Cerebellar cortex (tissue), 1 donor: ENCODE measurements at regions not wholly inside any gene's neighbourhood (a gene's known extent, or its start where the extent isn't known, plus 50 kb on each side); places are given as distances from the start of the nearest gene placed in this dataset.

ENCODE experiments used
- DNase-seq: peaks from one replicate; pipeline ENCODE4 v3.0.0-alpha.2; 2015; ENCODE audit warnings: low spot score

- DNase-seq = peak; percentile 66
Measured at GRCh38 chr10:44300666-44301649, 83.9 kb downstream of the CXCL12 start.

GRCh38 chr10:44298713-44299112 is 86.2 kb downstream of the CXCL12 start:
- DNase-seq = no peak

- DNase-seq = no peak
Measured at GRCh38 chr10:44297963-44298362, 86.9 kb downstream of the CXCL12 start.

- DNase-seq = no peak
Measured at GRCh38 chr10:44295644-44296241, 89.2 kb downstream of the CXCL12 start.

- DNase-seq = no peak
Measured at GRCh38 chr10:44294726-44295412, 90.0 kb downstream of the CXCL12 start.

- DNase-seq = no peak
Measured at GRCh38 chr10:44293842-44294241, 91.1 kb downstream of the CXCL12 start.

GRCh38 chr10:44293306-44293778 is 91.6 kb downstream of the CXCL12 start:
- DNase-seq = no peak

- DNase-seq = no peak
Measured at GRCh38 chr10:44292390-44293002, 92.4 kb downstream of the CXCL12 start.

- DNase-seq = no peak
Measured at GRCh38 chr10:44291091-44291490, 93.8 kb downstream of the CXCL12 start.

GRCh38 chr10:44289125-44289524 is 95.8 kb downstream of the CXCL12 start:
- no peak for DNase-seq

- no peak for DNase-seq
Measured at GRCh38 chr10:44287408-44287807, 97.5 kb downstream of the CXCL12 start.

- no peak for DNase-seq
Measured at GRCh38 chr10:44284198-44285084, 100.5 kb downstream of the CXCL12 start.

- no peak for DNase-seq
Measured at GRCh38 chr10:44282626-44283300, 102.1 kb downstream of the CXCL12 start.

- no peak for DNase-seq
Measured at GRCh38 chr10:44281662-44282061, 103.2 kb downstream of the CXCL12 start.

GRCh38 chr10:44281089-44281613 is 103.7 kb downstream of the CXCL12 start:
- peak; percentile 28 for DNase-seq

- no peak for DNase-seq
Measured at GRCh38 chr10:44280226-44281014, 104.5 kb downstream of the CXCL12 start.

GRCh38 chr10:44279426-44280126 is 105.3 kb downstream of the CXCL12 start:
- DNase-seq = no peak

GRCh38 chr10:44278837-44279324 is 106.0 kb downstream of the CXCL12 start:
- no peak for DNase-seq
